ENCODE measurements at regions not wholly inside any gene's neighbourhood (a gene's known extent, or its start where the extent isn't known, plus 50 kb on each side); places are given as distances from the start of the nearest gene placed in this dataset.
"Not testable (repeated sequence)": the region's sequence is repeated elsewhere in the genome, so short reads cannot be mapped to it uniquely, and the experiment has no call there.

GRCh38 chr21:10366210-10366609 lies 155.2 kb upstream of the TPTE start:
- not testable (repeated sequence) for TF ChIP-seq CTCF, POLR2AphosphoS5, POLR2A (IDR thresholded peaks at IDR 0.05)
